CD4-positive, alpha-beta T cell treated with Interferon gamma for 1 hour (primary cell): ENCODE measurements at regions not wholly inside any gene's neighbourhood (a gene's known extent, or its start where the extent isn't known, plus 50 kb on each side); places are given as distances from the start of the nearest gene placed in this dataset.

Experiments
- DNase-seq: peaks from one replicate; pipeline ENCODE4 v3.0.0-alpha.2; 2020

DNA sequence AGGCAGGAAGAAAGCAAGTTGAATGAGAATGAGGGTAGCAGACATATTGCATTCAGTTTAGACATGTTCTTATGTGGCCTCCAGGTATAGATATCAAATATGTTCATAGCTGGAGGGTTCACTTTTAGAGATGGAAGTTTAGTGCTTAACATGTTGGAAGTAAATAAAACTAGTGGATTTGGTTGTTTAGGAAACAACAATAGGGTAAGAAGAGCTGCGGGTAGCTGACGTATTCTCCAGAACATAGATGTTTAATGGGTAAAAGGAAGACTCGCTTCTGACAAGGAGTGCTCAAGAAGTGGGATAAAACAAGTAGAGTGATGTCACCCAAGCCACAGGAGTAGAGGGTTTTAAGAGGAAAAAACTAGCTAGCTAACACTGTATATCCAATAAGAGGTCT, 128.4 kb upstream of the COL21A1 start:
- DNase-seq: no peak

- no peak for DNase-seq
Measured at GRCh38 chr6:56374841-56375369, 127.5 kb upstream of the COL21A1 start.

DNA sequence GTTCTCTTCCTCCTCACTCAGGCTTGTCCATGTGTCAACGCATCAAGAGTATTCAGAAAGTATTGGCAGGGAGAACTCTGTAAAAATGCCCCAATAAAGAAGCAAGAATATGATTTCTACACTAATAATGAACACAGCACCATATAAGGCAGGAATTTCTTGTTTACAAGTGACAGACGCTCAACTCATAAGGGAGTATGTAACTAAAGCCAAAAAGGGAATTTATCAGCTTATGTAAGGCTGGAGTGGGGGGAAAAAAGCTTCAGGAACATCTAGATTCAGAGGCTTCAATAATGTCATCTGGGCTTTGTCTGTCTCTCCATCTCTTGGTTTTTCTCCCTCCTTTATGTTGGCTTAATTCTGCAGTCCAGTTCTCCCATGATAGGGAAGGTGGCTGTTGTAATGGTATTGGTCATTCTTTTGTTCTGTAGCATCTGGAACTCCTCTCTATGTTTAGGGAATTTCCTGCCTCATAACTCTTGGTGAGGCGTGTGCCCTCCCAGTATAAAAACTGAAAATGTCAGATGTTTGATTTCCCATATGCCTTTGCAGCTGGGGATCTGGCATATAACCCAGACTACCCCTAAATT, 125.1 kb upstream of the COL21A1 start:
- DNase-seq: no peak

DNA sequence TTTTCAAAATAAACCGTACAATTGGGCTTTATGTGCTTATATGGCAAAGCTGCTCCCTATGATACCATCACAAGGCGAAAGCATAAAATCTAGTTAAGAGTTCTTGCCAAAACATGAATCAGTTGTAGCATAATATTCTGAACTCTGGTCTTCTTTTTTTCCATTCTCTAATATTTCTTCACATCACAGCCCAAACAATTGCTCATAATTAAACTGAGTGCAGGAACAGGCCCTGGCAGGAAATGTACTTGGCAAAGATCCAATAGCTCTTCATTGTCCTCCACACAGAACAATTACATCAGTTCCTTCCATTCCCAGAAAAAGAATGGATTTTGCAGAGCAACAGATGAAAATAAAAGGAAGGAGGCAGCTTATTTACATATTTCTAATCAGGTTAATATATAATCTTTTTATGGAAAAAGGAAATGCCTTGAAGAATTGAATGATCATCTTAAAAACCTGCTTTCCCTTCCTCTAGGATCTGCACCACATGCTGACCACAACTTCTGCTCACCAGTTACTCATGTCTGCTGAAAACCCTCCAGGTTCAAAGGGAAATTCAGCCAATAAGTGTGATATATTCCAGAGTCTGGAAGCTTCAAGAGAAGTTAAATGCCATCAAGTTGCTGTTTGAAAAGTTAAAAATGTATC, 123.3 kb upstream of the COL21A1 start:
- DNase-seq: peak; percentile 15

DNA sequence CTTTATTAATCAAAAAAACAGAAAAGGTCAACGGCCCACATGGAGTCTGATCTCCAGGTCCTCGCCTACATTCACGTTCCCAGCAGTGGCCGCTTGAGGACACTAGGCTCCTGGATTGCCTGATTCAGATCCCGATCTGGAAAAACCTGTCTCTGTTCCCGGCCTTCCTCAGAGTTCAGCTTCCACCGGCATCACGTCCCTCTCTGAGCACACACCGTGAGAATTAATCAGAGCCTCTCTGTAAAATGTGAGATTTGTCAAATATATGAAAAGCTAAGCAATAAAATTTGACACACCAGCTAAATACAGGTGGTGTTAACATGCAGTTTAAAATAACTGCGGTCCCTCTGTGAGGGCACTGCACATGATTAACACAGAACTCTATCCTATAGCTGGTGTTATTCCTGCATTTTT, 122.8 kb upstream of the COL21A1 start:
- no peak for DNase-seq

DNA sequence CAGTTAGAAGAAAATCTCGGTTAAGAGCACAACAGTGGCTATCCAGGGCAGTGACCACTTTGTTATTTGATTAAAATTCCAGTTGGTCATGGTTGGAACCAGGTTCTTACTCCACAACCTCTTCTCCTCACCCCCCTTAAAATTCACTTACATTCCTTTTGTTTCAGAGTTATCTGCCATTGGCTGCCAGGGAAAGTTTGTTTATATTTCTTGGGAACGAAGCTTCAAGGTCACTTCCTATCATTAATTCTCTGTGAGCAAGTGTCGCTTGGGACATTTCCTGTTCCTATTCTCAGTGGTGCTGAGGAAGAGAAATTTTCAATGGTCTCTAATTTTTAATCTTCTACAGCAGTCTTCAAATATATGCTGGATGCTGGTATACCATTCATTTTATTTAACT, 121.1 kb upstream of the COL21A1 start:
- DNase-seq: no peak

GRCh38 chr6:56366141-56366852, 118.9 kb upstream of the COL21A1 start:
- DNase-seq: no peak

GRCh38 chr6:56364827-56365339, 117.5 kb upstream of the COL21A1 start:
- DNase-seq: no peak

- DNase-seq: no peak
Measured at GRCh38 chr6:56364431-56364826, 117.0 kb upstream of the COL21A1 start.

DNA sequence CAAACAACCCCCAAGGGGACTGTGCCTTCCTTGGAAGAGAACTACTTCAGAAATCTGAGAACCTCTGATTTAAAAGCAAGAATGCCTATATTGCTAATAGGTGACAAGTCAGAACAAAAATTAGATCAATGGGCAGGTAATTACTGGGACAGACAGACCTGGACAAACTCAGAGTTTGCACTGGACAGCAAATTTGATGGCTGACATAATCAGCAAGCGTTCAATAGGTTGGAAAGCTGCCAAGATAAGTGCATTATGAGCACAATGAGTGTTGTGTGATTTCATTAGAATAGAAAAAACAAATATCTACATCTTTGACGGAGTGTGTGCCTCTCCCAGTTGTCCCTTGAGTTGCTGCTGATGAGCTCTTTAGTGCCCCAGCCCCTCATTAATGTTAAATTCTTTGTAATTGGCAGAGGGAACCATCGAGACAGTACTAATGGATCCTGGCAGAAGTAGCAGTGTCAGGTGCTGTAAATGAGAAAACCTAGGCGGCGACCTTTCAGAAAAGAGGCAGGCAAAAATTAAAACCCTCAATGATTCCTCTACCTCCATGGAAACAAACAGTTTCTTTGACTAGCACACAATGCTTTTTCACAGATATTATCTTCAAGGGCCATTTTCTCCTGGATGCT, 116.5 kb upstream of the COL21A1 start:
- DNase-seq: no peak

GRCh38 chr6:56361812-56362211, 114.4 kb upstream of the COL21A1 start:
- no peak for DNase-seq

DNA sequence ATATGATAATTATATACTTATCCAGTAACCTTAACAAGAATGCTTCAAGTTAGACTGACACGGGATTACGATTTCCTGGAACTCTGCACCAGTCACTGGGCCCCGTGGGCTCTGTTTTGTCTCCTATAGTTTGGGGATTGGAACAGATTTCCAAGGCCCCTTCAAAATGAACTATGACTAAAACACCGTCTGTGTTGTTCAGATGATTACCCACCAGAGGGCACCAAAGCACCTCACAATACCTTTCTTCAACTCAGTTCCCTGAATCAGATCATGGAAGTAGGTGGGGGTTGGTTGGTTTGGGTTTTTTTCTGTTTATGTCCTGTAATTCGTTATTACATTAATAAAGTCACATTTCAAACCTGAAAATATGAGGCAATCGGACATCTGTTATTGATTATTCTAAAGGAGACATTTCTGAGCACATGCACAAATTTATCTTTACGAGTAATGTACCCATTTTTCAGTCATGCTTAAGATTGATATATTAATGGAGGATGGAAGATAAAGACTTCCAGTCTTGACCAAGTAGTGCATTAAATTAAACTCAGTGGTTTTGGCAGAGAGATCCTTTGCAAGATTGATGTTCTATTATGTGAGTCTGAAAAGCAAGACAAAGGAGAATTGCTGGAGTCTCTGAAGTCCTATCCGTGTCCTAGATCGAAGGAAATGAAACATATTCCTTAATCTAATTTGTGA, 112.0 kb upstream of the COL21A1 start:
- peak; percentile 47 for DNase-seq

DNA sequence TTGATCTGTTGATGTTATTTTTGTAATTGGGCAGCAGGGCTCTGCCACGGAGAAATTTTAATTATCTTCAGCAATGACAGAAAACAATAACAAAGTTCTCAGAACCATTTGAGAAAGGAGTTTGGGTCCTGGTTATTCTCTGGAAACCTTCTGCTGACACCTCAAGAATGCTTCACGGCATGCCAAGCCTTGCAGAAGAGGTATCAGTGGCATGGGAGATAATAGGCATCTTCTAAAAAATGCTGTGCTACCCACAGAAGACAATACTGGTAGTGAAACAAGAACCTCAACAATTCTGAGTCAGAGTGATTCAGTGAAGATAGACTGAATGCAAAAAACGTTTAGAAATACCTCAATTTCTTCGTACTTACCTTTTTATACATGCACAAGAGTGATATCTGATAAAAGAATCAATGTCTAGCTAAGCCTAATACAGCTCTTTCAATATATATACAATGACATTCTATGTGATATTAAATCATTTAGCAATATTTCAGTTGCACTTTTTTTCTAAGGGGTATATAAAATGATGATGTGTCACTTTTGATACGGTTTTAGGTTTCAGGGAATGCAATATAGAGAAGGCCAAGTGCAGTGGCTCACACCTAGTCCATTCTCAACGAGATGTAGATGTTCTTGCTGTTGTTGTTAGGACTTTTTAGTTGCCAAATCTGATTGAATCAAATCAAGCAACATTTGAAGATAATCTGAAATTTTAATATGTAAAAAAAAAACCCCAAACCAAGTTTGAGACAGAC, 110.4 kb upstream of the COL21A1 start:
- no peak for DNase-seq

GRCh38 chr6:56356426-56356825, 109.0 kb upstream of the COL21A1 start:
- no peak for DNase-seq

DNA sequence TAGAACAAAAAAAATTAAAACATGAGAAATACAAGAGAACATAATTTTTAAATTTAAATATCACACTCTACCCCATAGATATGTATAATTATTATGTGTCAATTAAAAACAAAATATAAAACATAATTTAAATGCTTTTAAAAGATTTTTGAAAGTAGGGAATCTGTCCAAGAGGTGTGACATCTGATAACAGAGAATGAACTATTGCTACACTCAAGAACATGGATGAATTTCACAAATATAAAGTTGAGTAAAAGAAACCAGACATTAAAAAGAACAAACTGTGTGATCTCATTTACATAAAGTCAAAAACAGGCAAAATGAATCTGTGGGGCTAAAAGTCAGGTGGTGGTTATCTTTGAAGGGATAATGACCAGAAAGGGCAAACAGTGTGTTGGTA, 106.5 kb upstream of the COL21A1 start:
- DNase-seq: no peak

- no peak for DNase-seq
Measured at GRCh38 chr6:56350628-56351260, 103.4 kb upstream of the COL21A1 start.

DNA sequence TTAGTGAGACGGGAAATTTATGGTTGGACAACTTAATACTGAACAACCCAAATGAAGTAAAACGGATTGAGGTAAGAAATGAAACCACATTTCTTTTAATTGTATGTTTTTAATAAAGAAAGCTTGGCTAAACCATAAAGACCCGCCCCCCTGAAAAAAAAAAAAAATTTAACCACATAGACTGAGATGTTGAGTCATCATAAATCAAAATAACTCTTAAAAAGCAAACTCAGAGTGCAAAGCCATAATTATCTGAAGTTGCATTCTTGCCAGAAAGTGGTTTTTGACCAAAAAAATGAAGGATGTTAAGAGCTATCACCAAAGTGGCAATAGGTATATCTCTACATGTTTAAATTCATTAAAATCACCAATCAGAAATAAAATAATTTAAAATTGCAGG, 101.8 kb upstream of the COL21A1 start:
- no peak for DNase-seq

DNA sequence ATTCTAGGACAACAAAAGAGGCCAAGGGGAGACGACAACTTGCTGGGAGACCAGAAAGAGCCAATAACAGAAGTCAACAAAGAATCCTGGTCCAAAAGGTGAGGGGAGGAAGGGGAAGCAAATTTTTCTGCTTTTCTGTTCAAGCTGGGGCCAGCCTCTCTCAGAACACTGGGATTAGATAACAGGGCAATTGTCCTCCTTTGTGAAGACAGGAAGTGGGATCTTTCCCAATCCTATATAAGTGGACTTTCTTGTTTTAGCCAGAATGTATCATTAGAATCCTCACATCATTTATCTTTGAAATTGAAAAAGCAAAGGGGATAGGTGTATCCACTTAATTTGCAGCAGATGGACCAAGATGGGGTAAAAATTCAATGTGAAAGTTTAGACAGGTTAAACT, 101.2 kb upstream of the COL21A1 start:
- no peak for DNase-seq

GRCh38 chr6:56347526-56347925, 100.1 kb upstream of the COL21A1 start:
- DNase-seq: no peak

GRCh38 chr6:56346958-56347357, 99.6 kb upstream of the COL21A1 start:
- DNase-seq: no peak

DNA sequence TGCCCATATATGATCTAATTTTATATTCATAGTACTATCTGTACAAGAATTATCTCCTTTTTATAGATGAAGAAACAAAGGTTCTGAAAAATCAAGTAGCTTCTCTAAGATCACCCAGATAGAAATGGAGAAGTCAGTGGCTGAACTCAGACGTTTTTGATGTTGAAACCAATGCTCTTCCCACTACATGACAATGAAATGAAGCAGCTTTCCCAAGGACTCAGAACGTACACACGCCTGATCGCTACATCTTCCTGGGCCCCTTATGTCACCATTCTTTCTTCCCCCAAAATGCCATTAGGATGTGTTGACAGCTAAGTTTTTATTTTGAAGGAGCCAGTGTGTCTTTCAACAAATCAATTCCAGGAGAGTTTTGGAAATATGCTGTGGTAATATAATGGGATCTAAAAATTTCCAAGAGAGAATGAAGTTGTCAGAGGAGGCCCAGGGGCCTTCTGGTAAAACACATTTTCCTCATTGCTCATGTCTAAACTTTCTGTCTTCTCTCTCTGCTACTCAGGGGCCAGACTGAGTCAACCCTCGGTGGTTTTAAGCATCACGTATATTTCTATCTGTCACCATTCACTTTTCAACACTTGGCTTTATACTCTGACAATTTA, 98.1 kb upstream of the COL21A1 start:
- DNase-seq: no peak
